Stimulated activated CD8-positive, alpha-beta memory T cell treated with anti-CD3 and anti-CD28 coated beads, Interleukin-12 subunit alpha, Interleukin-12 subunit beta, amount 100 ng/mL, for 4 hours (primary cell): ENCODE measurements at regions not wholly inside any gene's neighbourhood (a gene's known extent, or its start where the extent isn't known, plus 50 kb on each side); places are given as distances from the start of the nearest gene placed in this dataset.
"Not testable (repeated sequence)": the region's sequence is repeated elsewhere in the genome, so short reads cannot be mapped to it uniquely, and the experiment has no call there.

Source experiments
- DNase-seq: peaks from one replicate; pipeline ENCODE4 v3.0.0-alpha.2; 2020; ENCODE audit warnings: low read depth

GRCh38 chr10:44102726-44103255 lies 282.1 kb downstream of the CXCL12 start:
- no peak for DNase-seq

DNA sequence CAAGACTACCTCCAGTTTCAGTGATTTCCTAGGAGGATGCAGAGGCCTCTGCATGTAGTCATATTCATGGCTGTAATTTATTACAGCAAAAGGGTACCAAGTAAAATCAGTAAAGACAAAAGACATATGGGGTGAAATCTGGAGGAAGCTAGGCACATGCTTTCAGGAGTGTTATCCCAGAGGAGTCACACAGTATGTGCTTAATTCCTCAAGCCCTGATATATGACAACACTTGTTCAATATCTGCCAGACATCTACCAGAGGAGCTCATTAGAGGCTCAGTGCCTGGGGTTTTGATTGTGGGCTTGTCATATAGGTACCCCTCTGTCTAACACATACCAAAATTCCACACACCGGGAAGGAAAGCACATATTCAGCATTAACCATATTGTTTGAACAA lies 283.8 kb downstream of the CXCL12 start:
- no peak for DNase-seq

DNA sequence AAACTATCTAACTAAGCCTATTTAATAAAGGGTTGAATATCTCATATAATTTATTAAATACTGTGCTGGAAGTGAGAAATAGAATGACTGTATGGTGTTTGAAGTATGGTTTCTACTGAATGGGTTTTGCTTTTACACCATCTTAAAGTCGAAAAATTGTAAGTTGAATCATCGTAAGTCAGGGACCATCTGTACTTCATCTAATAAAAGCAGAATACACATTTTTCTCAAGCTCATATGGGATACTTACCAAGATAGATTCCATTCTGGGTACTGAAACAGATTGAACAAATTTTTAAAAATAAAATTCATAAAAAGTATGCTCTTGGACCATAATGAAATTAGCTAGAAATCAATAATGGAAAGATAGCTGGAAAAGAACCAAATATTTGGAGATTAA lies 285.4 kb downstream of the CXCL12 start:
- no peak for DNase-seq

- DNase-seq, result not testable (repeated sequence)
Measured at GRCh38 chr10:44096217-44096616, 288.7 kb downstream of the CXCL12 start.

DNA sequence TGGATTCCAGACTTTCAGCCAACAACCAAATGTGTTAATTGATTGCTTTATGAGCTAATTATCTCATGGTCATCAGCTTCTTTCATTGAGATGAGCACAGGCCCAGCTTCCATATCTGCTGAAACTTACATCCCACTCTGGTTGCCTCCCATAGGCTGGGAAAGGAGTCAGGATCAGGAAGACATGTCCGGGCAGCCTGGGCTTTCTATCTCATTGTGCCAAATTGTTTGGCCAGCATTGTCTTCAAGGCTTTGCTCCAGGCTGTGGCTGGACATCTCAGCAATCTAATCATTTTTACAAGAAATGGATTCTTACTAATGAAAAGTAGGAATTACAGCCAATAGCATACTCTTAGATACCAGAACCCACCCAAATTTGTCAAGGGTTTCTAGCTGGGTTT lies 295.2 kb downstream of the CXCL12 start:
- DNase-seq, result no peak

GRCh38 chr10:44087403-44087802 lies 297.5 kb downstream of the CXCL12 start:
- no peak for DNase-seq

GRCh38 chr10:44083719-44084400 lies 301.0 kb downstream of the CXCL12 start:
- DNase-seq, result no peak

DNA sequence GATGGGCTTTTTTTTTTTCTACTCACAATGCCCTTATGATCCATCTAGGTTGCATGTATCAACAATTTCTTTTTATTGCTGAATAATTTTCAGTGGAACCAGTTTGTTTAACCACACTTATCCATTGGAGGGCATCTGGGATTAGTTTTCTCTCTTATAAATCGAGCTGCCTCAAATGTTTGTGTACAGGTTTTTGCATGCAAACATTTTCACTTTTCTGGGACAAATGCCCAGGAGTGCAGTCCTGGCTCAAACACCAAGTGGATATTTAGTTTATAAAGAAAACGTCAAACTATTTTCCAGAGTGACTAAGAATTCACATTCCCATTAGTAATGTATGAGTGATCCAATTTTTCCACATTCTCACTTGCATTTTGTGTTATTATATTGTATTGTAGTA lies 313.4 kb downstream of the CXCL12 start:
- no peak for DNase-seq

DNA sequence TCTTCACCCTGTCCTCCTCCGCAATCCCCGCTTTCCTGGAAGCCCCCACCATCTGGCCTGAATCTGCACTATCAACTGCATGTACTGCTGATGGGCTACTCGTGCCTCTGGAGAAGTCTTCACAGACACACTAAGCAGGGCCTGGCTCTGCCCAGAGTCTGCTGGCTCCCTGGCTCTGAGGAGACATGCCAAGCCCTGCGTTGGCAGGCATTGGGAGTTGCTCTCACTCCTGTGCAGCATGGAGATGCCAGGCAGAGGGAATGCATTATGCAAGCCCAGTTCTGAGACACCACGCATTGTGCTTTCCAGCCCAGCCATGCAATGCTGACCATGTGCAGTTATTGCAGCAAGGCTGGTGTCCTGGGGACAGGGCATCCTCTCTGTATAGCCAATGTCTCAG lies 314.6 kb downstream of the CXCL12 start:
- DNase-seq, result no peak

- no peak for DNase-seq
Measured at GRCh38 chr10:44069573-44069972, 315.3 kb downstream of the CXCL12 start.

- no peak for DNase-seq
Measured at GRCh38 chr10:44068716-44069482, 316.0 kb downstream of the CXCL12 start.

- DNase-seq, result no peak
Measured at GRCh38 chr10:44067432-44067831, 317.5 kb downstream of the CXCL12 start.

DNA sequence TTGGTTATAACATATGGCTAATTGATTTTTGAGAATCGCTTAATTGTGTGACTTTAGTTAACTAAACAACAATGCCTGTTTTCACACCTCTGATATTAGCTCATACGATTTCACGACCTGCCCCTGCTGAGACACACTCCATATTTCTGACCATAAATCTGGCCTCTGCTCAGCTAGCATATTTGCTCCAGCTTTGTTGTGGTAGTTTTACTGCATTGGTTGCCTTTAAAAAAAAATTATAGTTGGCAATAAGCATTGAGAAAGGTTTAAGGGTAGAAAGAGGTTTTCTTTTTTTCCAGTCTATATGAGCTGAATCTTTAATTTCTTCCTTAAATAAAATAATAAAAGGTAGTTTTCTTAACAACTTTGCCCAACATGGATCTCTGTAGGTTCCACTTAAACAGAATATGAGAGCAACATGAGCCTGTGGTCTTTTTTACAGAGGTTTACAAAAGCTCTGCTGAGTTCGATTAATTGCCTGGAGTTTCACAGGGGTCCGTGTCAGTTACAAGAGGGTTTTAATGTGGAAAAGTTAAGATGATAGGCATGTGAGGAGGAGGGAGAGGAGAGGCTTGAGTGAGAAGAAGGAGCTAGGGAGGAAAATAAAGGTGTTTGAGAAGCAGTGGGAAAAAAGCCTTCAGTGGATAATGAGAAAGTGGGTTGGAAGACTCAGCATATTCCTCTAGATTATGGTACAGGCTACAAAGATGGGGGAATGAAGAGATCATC lies 318.2 kb downstream of the CXCL12 start:
- no peak for DNase-seq

- DNase-seq, result no peak
Measured at GRCh38 chr10:44065788-44066526, 318.9 kb downstream of the CXCL12 start.

GRCh38 chr10:44064987-44065787 lies 319.7 kb downstream of the CXCL12 start:
- no peak for DNase-seq

GRCh38 chr10:44064317-44064716 lies 320.6 kb downstream of the CXCL12 start:
- no peak for DNase-seq

- no peak for DNase-seq
Measured at GRCh38 chr10:44063686-44064085, 321.2 kb downstream of the CXCL12 start.

- no peak for DNase-seq
Measured at GRCh38 chr10:44060719-44061118, 324.2 kb downstream of the CXCL12 start.

- DNase-seq, result no peak
Measured at GRCh38 chr10:44060221-44060620, 324.7 kb downstream of the CXCL12 start.

DNA sequence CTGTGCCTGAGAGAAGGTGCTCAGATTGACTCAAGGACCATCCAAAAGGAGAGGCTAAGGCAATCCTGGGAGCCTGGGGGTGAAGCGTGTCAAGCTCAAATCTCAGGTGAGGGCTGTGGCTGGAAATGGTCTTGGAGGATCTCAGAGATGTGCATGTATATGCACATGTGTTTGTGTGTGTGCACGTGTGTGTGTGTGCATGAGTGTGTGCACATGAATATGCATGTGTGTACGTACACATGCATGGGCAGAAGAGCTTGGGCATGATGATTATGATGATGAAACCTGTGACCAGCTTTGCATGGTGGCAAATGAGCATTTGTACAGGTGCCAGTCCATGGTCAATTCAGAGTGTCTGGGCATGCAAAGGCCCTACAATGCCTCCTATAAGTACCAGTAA lies 326.6 kb downstream of the CXCL12 start:
- DNase-seq, result no peak
